Endothelial cell of umbilical vein (primary cell): ENCODE measurements at regions not wholly inside any gene's neighbourhood (a gene's known extent, or its start where the extent isn't known, plus 50 kb on each side); places are given as distances from the start of the nearest gene placed in this dataset.

Source experiments
- CTCF ChIP-seq, 2 donors: IDR thresholded peaks; 1 replicate in 1 of 2; 2 replicates in 1 of 2; pipeline ENCODE4 v1.5.1; 2011; ENCODE audit warnings: low read length in 2 of 2, mild to moderate bottlenecking in 2 of 2, moderate library complexity in 2 of 2, control low read depth in 1 of 2, inconsistent platforms in 1 of 2, low read depth in 1 of 2; ENCODE audit not compliant: insufficient read depth in 1 of 2; ENCODE audit errors: extremely low read depth in 1 of 2
- EZH2 ChIP-seq: IDR thresholded peaks from 2 replicates; pipeline ENCODE4 v1.6.1; 2012; ENCODE audit warnings: borderline replicate concordance, low read depth, mild to moderate bottlenecking, moderate library complexity, low read length, inconsistent platforms; ENCODE audit not compliant: severe bottlenecking
- GATA2 ChIP-seq: IDR thresholded peaks from 2 replicates; pipeline ENCODE4 v1.7.0; 2011; ENCODE audit warnings: low read depth, mild to moderate bottlenecking, moderate library complexity, mixed read lengths, low read length; ENCODE audit not compliant: insufficient read length, insufficient read depth
- JUN ChIP-seq: IDR thresholded peaks from 2 replicates; pipeline ENCODE4 v1.6.1; 2011; ENCODE audit warnings: borderline replicate concordance, low read depth; ENCODE audit not compliant: insufficient read length, insufficient read depth
- MYC ChIP-seq: IDR thresholded peaks from one replicate; pipeline ENCODE4 v1.6.1; 2011; ENCODE audit warnings: mild to moderate bottlenecking, low read depth, low read length
- POLR2A ChIP-seq: IDR thresholded peaks from 2 replicates; pipeline ENCODE4 v1.6.1; 2012; ENCODE audit warnings: low read depth, mild to moderate bottlenecking, control low read depth, low read length
- POLR2AphosphoS5 ChIP-seq: IDR thresholded peaks from 2 replicates; pipeline ENCODE4 v1.6.1; 2012; ENCODE audit warnings: low read depth, mild to moderate bottlenecking, control low read depth, low read length, moderate library complexity; ENCODE audit not compliant: insufficient read depth
- TF ChIP-seq, protein P1 (sequence below): IDR thresholded peaks from 2 replicates; pipeline ENCODE4 v1.6.1; 2011; ENCODE audit not compliant: insufficient read depth, insufficient read length

DNA sequence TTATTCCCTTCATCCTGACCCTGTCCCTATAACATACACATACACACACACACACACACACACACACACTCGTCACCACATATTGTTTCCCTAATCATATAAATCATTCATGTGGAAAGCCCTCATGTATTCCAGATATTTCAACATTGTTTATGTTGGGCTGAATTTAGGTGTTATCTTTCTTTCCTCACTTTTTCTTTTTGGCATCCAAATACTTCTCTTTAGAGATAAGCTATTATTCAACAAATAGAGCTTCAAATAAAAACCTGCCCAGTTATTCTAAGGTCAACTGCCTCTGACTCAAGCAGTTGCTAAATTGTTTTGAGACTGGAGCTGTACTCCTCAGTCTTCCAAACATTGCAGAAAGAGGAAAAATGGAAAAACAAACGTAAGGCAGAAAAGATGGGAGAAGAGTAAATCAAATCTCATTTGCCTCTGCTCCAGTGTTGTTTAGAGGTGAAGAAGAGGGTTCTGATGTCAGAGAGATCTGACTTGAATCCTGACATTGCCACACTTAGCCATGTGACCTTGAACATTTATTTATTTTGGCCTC lies 215.7 kb downstream of the GAS1 start:
- TF ChIP-seq CTCF (IDR thresholded peaks at IDR 0.05; ENCODE audit: extremely low read depth in 1 of 2, insufficient read depth in 1 of 2, low read depth in 1 of 2, low read length in 2 of 2) = no peak
- TF ChIP-seq, protein P1, sequence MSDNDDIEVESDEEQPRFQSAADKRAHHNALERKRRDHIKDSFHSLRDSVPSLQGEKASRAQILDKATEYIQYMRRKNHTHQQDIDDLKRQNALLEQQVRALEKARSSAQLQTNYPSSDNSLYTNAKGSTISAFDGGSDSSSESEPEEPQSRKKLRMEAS = no peak
- no peak for TF ChIP-seq POLR2A
- no peak for TF ChIP-seq POLR2AphosphoS5
- no peak for TF ChIP-seq EZH2
- TF ChIP-seq MYC = no peak
- TF ChIP-seq JUN = no peak
- TF ChIP-seq GATA2 = no peak
